DND-41 (cell line): ENCODE measurements at regions not wholly inside any gene's neighbourhood (a gene's known extent, or its start where the extent isn't known, plus 50 kb on each side); places are given as distances from the start of the nearest gene placed in this dataset.

ENCODE experiments used
- ATAC-seq: fragments of 200-7000 bp; cut with Tn5 transposase; 3 replicates; pipeline ENCODE4 v1.9.1; 2021; ENCODE audit warnings: low read depth; ENCODE audit not compliant: insufficient read depth
- DNase-seq: peaks from one replicate; pipeline ENCODE4 v3.0.0-alpha.2; 2020
- H2AFZ ChIP-seq: 2 replicates; pipeline ENCODE4 v1.6.0; 2012; ENCODE audit warnings: low read depth, low read length
- H3K27ac ChIP-seq: 2 replicates; pipeline ENCODE4 v1.5.1; 2012; ENCODE audit warnings: low read length, inconsistent platforms
- H3K27me3 ChIP-seq: fragments of 200-600 bp; sonication (generic); 2 replicates; pipeline ENCODE4 v1.6.0; 2012; ENCODE audit warnings: low read length, mild to moderate bottlenecking, inconsistent platforms; ENCODE audit not compliant: insufficient read depth, poor library complexity
- H3K36me3 ChIP-seq: 2 replicates; pipeline ENCODE4 v1.5.1; 2012; ENCODE audit warnings: low read length, inconsistent platforms; ENCODE audit not compliant: insufficient read depth
- H3K4me1 ChIP-seq: 2 replicates; pipeline ENCODE4 v1.5.1; 2012; ENCODE audit warnings: mild to moderate bottlenecking, low read length; ENCODE audit not compliant: insufficient read depth
- H3K4me2 ChIP-seq: 2 replicates; pipeline ENCODE4 v1.6.0; 2012; ENCODE audit warnings: mild to moderate bottlenecking, moderate library complexity, low read length, inconsistent platforms; ENCODE audit not compliant: insufficient read depth
- H3K4me3 ChIP-seq, 2 experiments: fragments of 200-600 bp in 1 of 2; shearing (Covaris generic) in 1 of 2; 2 replicates each; pipeline ENCODE4 v1.5.1; 2012 to 2016; ENCODE audit warnings: inconsistent platforms in 2 of 2, low read length in 2 of 2, mild to moderate bottlenecking in 2 of 2, low read depth in 1 of 2, moderate library complexity in 1 of 2
- H3K79me2 ChIP-seq: 2 replicates; pipeline ENCODE4 v1.6.0; 2012; ENCODE audit warnings: low read length, inconsistent platforms; ENCODE audit not compliant: insufficient read depth
- H3K9ac ChIP-seq: 2 replicates; pipeline ENCODE4 v1.6.0; 2012; ENCODE audit warnings: low read depth, mild to moderate bottlenecking, inconsistent platforms, low read length, moderate library complexity
- H3K9me3 ChIP-seq: 2 replicates; pipeline ENCODE4 v1.5.1; 2012; ENCODE audit warnings: low read length, moderate library complexity, mild to moderate bottlenecking, inconsistent platforms; ENCODE audit not compliant: insufficient read depth, severe bottlenecking
- H4K20me1 ChIP-seq: 2 replicates; pipeline ENCODE4 v1.6.0; 2012; ENCODE audit warnings: low read length; ENCODE audit not compliant: insufficient read depth
- CTCF ChIP-seq: IDR thresholded peaks from 2 replicates; pipeline ENCODE4 v1.5.1; 2012; ENCODE audit warnings: borderline replicate concordance, low read length, moderate library complexity, mild to moderate bottlenecking; ENCODE audit not compliant: poor library complexity, severe bottlenecking; ENCODE audit errors: extremely low read depth
- EZH2 ChIP-seq: IDR thresholded peaks from 3 replicates; pipeline ENCODE4 v1.6.1; 2012; ENCODE audit warnings: borderline replicate concordance, low read depth, mild to moderate bottlenecking, moderate library complexity, low read length, inconsistent platforms; ENCODE audit not compliant: severe bottlenecking

- Histone ChIP-seq H3K4me1 (no peaks in the 10 kb centered on the region), H2AFZ (no peak overlapping the region), H3K9ac (no peak overlapping the region), H3K79me2 (no peaks in the 10 kb centered on the region), H3K36me3 (no peaks in the 10 kb centered on the region), H4K20me1 (no peaks in the 10 kb centered on the region), H3K27me3 (no peaks in the 10 kb centered on the region), H3K27ac (no peak overlapping the region), H3K4me3 (no peak overlapping the region), H3K4me2 (no peak overlapping the region), H3K9me3 (no peaks in the 10 kb centered on the region)
- TF ChIP-seq CTCF, result no peak
- no peak for TF ChIP-seq EZH2
- DNase-seq (no peak), ATAC-seq (no peak)
Observed at GRCh38 chr10:76631036-76631670, 1006.5 kb downstream of the KCNMA1 start.

GRCh38 chr10:76628801-76629200 is 1008.8 kb downstream of the KCNMA1 start:
- no peak overlapping the region for H3K4me3 ChIP-seq
- no peak overlapping the region for H3K27ac ChIP-seq
- ATAC-seq, result no peak

GRCh38 chr10:76626386-76626785 is 1011.2 kb downstream of the KCNMA1 start:
- H3K27me3 ChIP-seq, result no peaks in the 10 kb centered on the region
- H3K4me3 ChIP-seq, result no peak overlapping the region
- no peak overlapping the region for H3K9ac ChIP-seq
- H3K9me3 ChIP-seq, result no peaks in the 10 kb centered on the region
- no peaks in the 10 kb centered on the region for H3K4me1 ChIP-seq
- DNase-seq (no peak), ATAC-seq (no peak)
- H4K20me1 ChIP-seq, result no peaks in the 10 kb centered on the region
- no peaks in the 10 kb centered on the region for H3K79me2 ChIP-seq
- no peaks in the 10 kb centered on the region for H3K36me3 ChIP-seq
- H3K27ac ChIP-seq, result no peak overlapping the region
- H3K4me2 ChIP-seq, result no peak overlapping the region
- no peak for TF ChIP-seq EZH2
- no peak for TF ChIP-seq CTCF
- H2AFZ ChIP-seq, result no peak overlapping the region

More at GRCh38 chr10:76628801-76629200, 1008.8 kb downstream of the KCNMA1 start:
- Histone ChIP-seq H4K20me1 (no peaks in the 10 kb centered on the region), H3K36me3 (no peaks in the 10 kb centered on the region), H3K9ac (no peak overlapping the region), H3K27me3 (no peaks in the 10 kb centered on the region), H3K9me3 (no peaks in the 10 kb centered on the region), H3K4me2 (no peak overlapping the region), H3K79me2 (no peaks in the 10 kb centered on the region), H3K4me1 (no peaks in the 10 kb centered on the region), H2AFZ (no peak overlapping the region)
- no peak for DNase-seq
- TF ChIP-seq CTCF (no peak), EZH2 (no peak)

GRCh38 chr10:76624470-76624869 is 1013.1 kb downstream of the KCNMA1 start:
- H3K4me2 ChIP-seq, result no peak overlapping the region
- H3K4me1 ChIP-seq, result no peaks in the 10 kb centered on the region
- H3K27ac ChIP-seq, result no peak overlapping the region
- no peak for DNase-seq
- H3K27me3 ChIP-seq, result no peaks in the 10 kb centered on the region
- H3K4me3 ChIP-seq, result no peak overlapping the region
- no peaks in the 10 kb centered on the region for H4K20me1 ChIP-seq
- no peak for ATAC-seq
- H3K9ac ChIP-seq, result no peak overlapping the region
- TF ChIP-seq EZH2 (no peak), CTCF (no peak)
- H3K36me3 ChIP-seq, result no peaks in the 10 kb centered on the region
- H3K9me3 ChIP-seq, result no peaks in the 10 kb centered on the region
- no peaks in the 10 kb centered on the region for H3K79me2 ChIP-seq
- H2AFZ ChIP-seq, result no peak overlapping the region
